ENCODE measurements at regions not wholly inside any gene's neighbourhood (a gene's known extent, or its start where the extent isn't known, plus 50 kb on each side); places are given as distances from the start of the nearest gene placed in this dataset.

GRCh38 chr14:25394791-25395391 is 344.9 kb upstream of the STXBP6 start:
- no peaks in the 10 kb centered on the region for H3K27me3 ChIP-seq (ENCODE audit: insufficient read depth, low read depth, low read length)
- no peaks in the 10 kb centered on the region for H3K9me2 ChIP-seq (ENCODE audit: insufficient read depth, low read length)
- H2AFZ ChIP-seq (ENCODE audit: low read depth, low read length): no peak overlapping the region
- no peaks in the 10 kb centered on the region for H3K9me3 ChIP-seq (ENCODE audit: low read length)
- no peaks in the 10 kb centered on the region for H3F3A ChIP-seq (ENCODE audit: insufficient read depth, low read length, poor library complexity, severe bottlenecking)
- H3K9ac ChIP-seq (ENCODE audit: low read length): no peak overlapping the region
- no peak overlapping the region for H3K4me2 ChIP-seq (ENCODE audit: low read length)
- no peaks in the 10 kb centered on the region for H4K20me1 ChIP-seq (ENCODE audit: insufficient read depth)
- H3K36me3 ChIP-seq (ENCODE audit: insufficient read depth, low read length): no peaks in the 10 kb centered on the region
- H3K4me3 ChIP-seq (ENCODE audit: low read length): no peak overlapping the region
- no peak overlapping the region for H3K27ac ChIP-seq (ENCODE audit: low read length)
- H3K79me2 ChIP-seq (replicated peaks; ENCODE audit: insufficient read depth, low read length): no peaks in the 10 kb centered on the region
- TF ChIP-seq EP300 (conservative IDR thresholded peaks at IDR 0.05; ENCODE audit: poor library complexity, severe bottlenecking) (no peak), EZH2 (IDR thresholded peaks at IDR 0.05; ENCODE audit: borderline replicate concordance, insufficient read depth, low read length, poor library complexity, severe bottlenecking) (no peak), CTCF (IDR thresholded peaks at IDR 0.05; ENCODE audit: poor library complexity, severe bottlenecking) (no peak), MXI1 (conservative IDR thresholded peaks at IDR 0.05; ENCODE audit: poor library complexity, severe bottlenecking) (no peak), REST (IDR thresholded peaks at IDR 0.05; ENCODE audit: borderline replicate concordance) (no peak), SMC3 (conservative IDR thresholded peaks at IDR 0.05; ENCODE audit: poor library complexity) (no peak), RAD21 (conservative IDR thresholded peaks at IDR 0.05) (no peak), TAF1 (IDR thresholded peaks at IDR 0.05; ENCODE audit: low read depth) (no peak), POLR2AphosphoS5 (IDR thresholded peaks at IDR 0.05) (no peak)

- H4K20me1 ChIP-seq (ENCODE audit: insufficient read depth): no peaks in the 10 kb centered on the region
These were observed 344.4 kb upstream of the STXBP6 start for GRCh38 chr14:25394356-25394755.

More at GRCh38 chr14:25394356-25394755, 344.4 kb upstream of the STXBP6 start:
- no peaks in the 10 kb centered on the region for H3K9me2 ChIP-seq (ENCODE audit: insufficient read depth, low read length)
- H3K79me2 ChIP-seq (replicated peaks; ENCODE audit: insufficient read depth, low read length): no peaks in the 10 kb centered on the region
- H3K4me3 ChIP-seq (ENCODE audit: low read length): no peak overlapping the region
- H3K36me3 ChIP-seq (ENCODE audit: insufficient read depth, low read length): no peaks in the 10 kb centered on the region
- TF ChIP-seq REST (IDR thresholded peaks at IDR 0.05; ENCODE audit: borderline replicate concordance) (no peak), MXI1 (conservative IDR thresholded peaks at IDR 0.05; ENCODE audit: poor library complexity, severe bottlenecking) (no peak), EP300 (conservative IDR thresholded peaks at IDR 0.05; ENCODE audit: poor library complexity, severe bottlenecking) (no peak), TAF1 (IDR thresholded peaks at IDR 0.05; ENCODE audit: low read depth) (no peak), SMC3 (conservative IDR thresholded peaks at IDR 0.05; ENCODE audit: poor library complexity) (no peak), POLR2AphosphoS5 (IDR thresholded peaks at IDR 0.05) (no peak), CTCF (IDR thresholded peaks at IDR 0.05; ENCODE audit: poor library complexity, severe bottlenecking) (no peak)
- H3K27ac ChIP-seq (ENCODE audit: low read length): no peak overlapping the region
- H3K9ac ChIP-seq (ENCODE audit: low read length): no peak overlapping the region
- H3K9me3 ChIP-seq (ENCODE audit: low read length): no peaks in the 10 kb centered on the region
- H3F3A ChIP-seq (ENCODE audit: insufficient read depth, low read length, poor library complexity, severe bottlenecking): no peaks in the 10 kb centered on the region
- no peaks in the 10 kb centered on the region for H3K27me3 ChIP-seq (ENCODE audit: insufficient read depth, low read depth, low read length)
- no peak overlapping the region for H3K4me2 ChIP-seq (ENCODE audit: low read length)
- H2AFZ ChIP-seq (ENCODE audit: low read depth, low read length): no peak overlapping the region
